Liver (tissue), 3 donors: ENCODE measurements at regions not wholly inside any gene's neighbourhood (a gene's known extent, or its start where the extent isn't known, plus 50 kb on each side); places are given as distances from the start of the nearest gene placed in this dataset.

ENCODE experiments used
- ATF3 ChIP-seq: IDR thresholded peaks from 2 replicates; pipeline ENCODE4 v1.6.1; 2016; ENCODE audit warnings: antibody characterized with exemption
- EGR1 ChIP-seq, 2 donors: IDR thresholded peaks; 2 replicates each; pipeline ENCODE4 v1.6.1; 2016 to 2018; ENCODE audit warnings: antibody characterized with exemption in 2 of 2, low read depth in 2 of 2
- FOXA1 ChIP-seq: IDR thresholded peaks from 2 replicates; pipeline ENCODE4 v1.6.1; 2016; ENCODE audit warnings: antibody characterized with exemption
- GABPA ChIP-seq, 2 donors: IDR thresholded peaks in 1 of 2; conservative IDR thresholded peaks in 1 of 2; 2 replicates each; pipeline ENCODE4 v1.6.1; 2016; ENCODE audit warnings: antibody characterized with exemption in 2 of 2, mild to moderate bottlenecking in 1 of 2, moderate library complexity in 1 of 2
- HNF4A ChIP-seq, 2 donors: conservative IDR thresholded peaks; 2 replicates each; pipeline ENCODE4 v1.6.1; 2016; ENCODE audit warnings: antibody characterized with exemption in 2 of 2, mild to moderate bottlenecking in 2 of 2
- HNF4G ChIP-seq: IDR thresholded peaks from 2 replicates; pipeline ENCODE4 v1.6.1; 2016; ENCODE audit warnings: antibody characterized with exemption
- JUND ChIP-seq, 2 donors: IDR thresholded peaks; 2 replicates each; pipeline ENCODE4 v1.6.1; 2016; ENCODE audit warnings: antibody characterized with exemption in 2 of 2
- MAX ChIP-seq: IDR thresholded peaks from 2 replicates; pipeline ENCODE4 v1.6.1; 2016; ENCODE audit warnings: antibody characterized with exemption
- RXRA ChIP-seq, 2 donors: IDR thresholded peaks; 2 replicates each; pipeline ENCODE4 v1.6.1; 2017 to 2018; ENCODE audit warnings: antibody characterized with exemption in 2 of 2, mild to moderate bottlenecking in 1 of 2
- TAF1 ChIP-seq: conservative IDR thresholded peaks from 2 replicates; pipeline ENCODE4 v1.6.1; 2016; ENCODE audit warnings: antibody characterized with exemption, mild to moderate bottlenecking
- YY1 ChIP-seq: IDR thresholded peaks from 2 replicates; pipeline ENCODE4 v1.6.1; 2016; ENCODE audit warnings: antibody characterized with exemption, mild to moderate bottlenecking
- TF ChIP-seq, protein P1 (sequence below): fragments of 150-350 bp; IDR thresholded peaks from 2 replicates; pipeline ENCODE4 v1.5.1; 2017; ENCODE audit warnings: improper control_type of control experiment, low read depth, low read length; ENCODE audit not compliant: missing input control
- TF ChIP-seq, protein P2 (sequence below): IDR thresholded peaks from 2 replicates; pipeline ENCODE4 v1.6.1; 2016; ENCODE audit warnings: antibody characterized with exemption, mild to moderate bottlenecking
- TF ChIP-seq, protein P3 (sequence below): IDR thresholded peaks from 2 replicates; pipeline ENCODE4 v1.6.1; 2016; ENCODE audit warnings: antibody characterized with exemption
- donor health status: healthy.
- donor health status: healthy.

DNA sequence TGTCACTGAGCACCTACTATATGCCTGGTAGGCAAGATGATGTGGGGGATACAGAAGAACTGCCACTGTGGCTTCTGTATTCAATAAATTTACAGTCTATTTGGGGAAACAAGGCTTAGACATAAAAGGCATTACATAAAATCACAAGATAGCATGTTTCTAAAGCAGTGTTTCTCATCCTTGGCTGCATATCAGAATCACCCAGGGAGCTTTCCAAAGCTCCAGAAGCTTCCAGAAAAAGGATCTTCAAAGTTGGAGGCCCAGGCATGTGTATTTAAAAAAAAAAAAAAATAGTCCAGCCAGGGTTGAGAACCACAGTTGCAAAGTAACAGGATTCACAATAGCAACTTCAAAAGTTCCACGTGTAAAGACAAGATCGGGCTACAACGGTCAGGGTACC, 112.4 kb upstream of the SPACA1 start:
- TF ChIP-seq, protein P1, sequence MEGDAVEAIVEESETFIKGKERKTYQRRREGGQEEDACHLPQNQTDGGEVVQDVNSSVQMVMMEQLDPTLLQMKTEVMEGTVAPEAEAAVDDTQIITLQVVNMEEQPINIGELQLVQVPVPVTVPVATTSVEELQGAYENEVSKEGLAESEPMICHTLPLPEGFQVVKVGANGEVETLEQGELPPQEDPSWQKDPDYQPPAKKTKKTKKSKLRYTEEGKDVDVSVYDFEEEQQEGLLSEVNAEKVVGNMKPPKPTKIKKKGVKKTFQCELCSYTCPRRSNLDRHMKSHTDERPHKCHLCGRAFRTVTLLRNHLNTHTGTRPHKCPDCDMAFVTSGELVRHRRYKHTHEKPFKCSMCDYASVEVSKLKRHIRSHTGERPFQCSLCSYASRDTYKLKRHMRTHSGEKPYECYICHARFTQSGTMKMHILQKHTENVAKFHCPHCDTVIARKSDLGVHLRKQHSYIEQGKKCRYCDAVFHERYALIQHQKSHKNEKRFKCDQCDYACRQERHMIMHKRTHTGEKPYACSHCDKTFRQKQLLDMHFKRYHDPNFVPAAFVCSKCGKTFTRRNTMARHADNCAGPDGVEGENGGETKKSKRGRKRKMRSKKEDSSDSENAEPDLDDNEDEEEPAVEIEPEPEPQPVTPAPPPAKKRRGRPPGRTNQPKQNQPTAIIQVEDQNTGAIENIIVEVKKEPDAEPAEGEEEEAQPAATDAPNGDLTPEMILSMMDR, result no peak
- TF ChIP-seq RXRA (IDR thresholded peaks at IDR 0.05) (no peak), JUND (IDR thresholded peaks at IDR 0.05) (no peak), EGR1 (IDR thresholded peaks at IDR 0.05; ENCODE audit: low read depth in 2 of 2) (no peak), GABPA (IDR thresholded peaks at IDR 0.05 in 1 of 2, conservative IDR thresholded peaks at IDR 0.05 in 1 of 2) (no peak), TAF1 (no peak), YY1 (no peak), MAX (no peak), ATF3 (no peak), HNF4A (conservative IDR thresholded peaks at IDR 0.05) (no peak), FOXA1 (no peak), HNF4G (no peak)
- TF ChIP-seq, protein P2, sequence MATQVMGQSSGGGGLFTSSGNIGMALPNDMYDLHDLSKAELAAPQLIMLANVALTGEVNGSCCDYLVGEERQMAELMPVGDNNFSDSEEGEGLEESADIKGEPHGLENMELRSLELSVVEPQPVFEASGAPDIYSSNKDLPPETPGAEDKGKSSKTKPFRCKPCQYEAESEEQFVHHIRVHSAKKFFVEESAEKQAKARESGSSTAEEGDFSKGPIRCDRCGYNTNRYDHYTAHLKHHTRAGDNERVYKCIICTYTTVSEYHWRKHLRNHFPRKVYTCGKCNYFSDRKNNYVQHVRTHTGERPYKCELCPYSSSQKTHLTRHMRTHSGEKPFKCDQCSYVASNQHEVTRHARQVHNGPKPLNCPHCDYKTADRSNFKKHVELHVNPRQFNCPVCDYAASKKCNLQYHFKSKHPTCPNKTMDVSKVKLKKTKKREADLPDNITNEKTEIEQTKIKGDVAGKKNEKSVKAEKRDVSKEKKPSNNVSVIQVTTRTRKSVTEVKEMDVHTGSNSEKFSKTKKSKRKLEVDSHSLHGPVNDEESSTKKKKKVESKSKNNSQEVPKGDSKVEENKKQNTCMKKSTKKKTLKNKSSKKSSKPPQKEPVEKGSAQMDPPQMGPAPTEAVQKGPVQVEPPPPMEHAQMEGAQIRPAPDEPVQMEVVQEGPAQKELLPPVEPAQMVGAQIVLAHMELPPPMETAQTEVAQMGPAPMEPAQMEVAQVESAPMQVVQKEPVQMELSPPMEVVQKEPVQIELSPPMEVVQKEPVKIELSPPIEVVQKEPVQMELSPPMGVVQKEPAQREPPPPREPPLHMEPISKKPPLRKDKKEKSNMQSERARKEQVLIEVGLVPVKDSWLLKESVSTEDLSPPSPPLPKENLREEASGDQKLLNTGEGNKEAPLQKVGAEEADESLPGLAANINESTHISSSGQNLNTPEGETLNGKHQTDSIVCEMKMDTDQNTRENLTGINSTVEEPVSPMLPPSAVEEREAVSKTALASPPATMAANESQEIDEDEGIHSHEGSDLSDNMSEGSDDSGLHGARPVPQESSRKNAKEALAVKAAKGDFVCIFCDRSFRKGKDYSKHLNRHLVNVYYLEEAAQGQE, result no peak
- TF ChIP-seq, protein P3, sequence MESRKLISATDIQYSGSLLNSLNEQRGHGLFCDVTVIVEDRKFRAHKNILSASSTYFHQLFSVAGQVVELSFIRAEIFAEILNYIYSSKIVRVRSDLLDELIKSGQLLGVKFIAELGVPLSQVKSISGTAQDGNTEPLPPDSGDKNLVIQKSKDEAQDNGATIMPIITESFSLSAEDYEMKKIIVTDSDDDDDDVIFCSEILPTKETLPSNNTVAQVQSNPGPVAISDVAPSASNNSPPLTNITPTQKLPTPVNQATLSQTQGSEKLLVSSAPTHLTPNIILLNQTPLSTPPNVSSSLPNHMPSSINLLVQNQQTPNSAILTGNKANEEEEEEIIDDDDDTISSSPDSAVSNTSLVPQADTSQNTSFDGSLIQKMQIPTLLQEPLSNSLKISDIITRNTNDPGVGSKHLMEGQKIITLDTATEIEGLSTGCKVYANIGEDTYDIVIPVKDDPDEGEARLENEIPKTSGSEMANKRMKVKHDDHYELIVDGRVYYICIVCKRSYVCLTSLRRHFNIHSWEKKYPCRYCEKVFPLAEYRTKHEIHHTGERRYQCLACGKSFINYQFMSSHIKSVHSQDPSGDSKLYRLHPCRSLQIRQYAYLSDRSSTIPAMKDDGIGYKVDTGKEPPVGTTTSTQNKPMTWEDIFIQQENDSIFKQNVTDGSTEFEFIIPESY, result no peak
